ENCODE measurements at regions not wholly inside any gene's neighbourhood (a gene's known extent, or its start where the extent isn't known, plus 50 kb on each side); places are given as distances from the start of the nearest gene placed in this dataset.

- TF ChIP-seq EZH2phosphoT487 (IDR thresholded peaks at IDR 0.05) = no peak
- TF ChIP-seq, protein P1, sequence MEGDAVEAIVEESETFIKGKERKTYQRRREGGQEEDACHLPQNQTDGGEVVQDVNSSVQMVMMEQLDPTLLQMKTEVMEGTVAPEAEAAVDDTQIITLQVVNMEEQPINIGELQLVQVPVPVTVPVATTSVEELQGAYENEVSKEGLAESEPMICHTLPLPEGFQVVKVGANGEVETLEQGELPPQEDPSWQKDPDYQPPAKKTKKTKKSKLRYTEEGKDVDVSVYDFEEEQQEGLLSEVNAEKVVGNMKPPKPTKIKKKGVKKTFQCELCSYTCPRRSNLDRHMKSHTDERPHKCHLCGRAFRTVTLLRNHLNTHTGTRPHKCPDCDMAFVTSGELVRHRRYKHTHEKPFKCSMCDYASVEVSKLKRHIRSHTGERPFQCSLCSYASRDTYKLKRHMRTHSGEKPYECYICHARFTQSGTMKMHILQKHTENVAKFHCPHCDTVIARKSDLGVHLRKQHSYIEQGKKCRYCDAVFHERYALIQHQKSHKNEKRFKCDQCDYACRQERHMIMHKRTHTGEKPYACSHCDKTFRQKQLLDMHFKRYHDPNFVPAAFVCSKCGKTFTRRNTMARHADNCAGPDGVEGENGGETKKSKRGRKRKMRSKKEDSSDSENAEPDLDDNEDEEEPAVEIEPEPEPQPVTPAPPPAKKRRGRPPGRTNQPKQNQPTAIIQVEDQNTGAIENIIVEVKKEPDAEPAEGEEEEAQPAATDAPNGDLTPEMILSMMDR (IDR thresholded peaks at IDR 0.05) = no peak
These were observed 1133.9 kb upstream of the LRRTM3 start for GRCh38 chr10:65791979-65792378.

All from neural progenitor cell (in vitro differentiated cells).